ENCODE measurements at regions not wholly inside any gene's neighbourhood (a gene's known extent, or its start where the extent isn't known, plus 50 kb on each side); places are given as distances from the start of the nearest gene placed in this dataset.

DNA sequence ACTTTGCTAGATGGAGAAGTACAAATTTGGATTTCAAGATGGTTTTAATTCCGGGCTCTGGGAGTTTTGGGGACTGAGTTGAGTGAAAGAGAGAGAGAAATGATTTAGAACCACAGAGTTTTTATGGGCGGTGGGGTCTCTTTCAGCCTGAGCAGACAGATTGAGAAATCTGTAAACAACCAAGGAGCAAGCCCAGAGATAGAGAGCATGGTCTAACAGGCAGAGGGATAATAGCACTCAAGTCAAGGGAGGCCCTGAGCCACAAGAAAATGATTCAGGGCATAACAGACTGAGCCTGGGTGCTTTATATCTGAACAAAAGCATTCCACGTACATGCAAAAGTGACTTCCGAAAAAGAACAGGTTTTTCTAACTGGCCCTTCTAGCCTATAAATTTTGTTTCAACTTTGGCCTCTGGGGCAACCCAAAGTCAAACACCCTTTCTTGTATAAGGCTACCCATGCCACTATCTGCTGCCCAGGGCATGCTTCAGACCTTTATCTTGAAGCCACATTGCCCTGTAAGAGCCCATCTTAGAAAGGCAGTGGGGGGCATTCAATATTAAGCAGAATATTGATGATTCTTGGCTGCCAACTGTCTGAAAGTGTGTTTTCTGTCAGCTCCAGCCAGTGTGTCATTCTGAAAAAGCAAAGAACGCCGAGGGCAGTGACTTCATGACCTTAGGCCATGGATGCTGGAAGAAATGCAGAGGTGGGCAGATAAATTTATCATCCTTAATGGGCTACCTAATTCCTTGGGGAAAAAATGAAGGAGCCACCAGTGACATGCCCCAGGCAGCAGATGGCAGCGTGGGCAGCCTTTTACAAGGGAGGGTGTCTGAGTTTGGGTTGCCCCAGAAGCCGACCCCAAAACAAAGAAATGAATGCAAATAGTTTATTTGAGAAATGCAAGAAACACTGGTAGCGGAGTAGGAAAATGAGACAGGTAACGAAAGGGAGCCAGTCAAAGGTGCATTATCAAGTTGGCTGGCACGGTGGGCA, 637.6 kb downstream of the MID1IP1 start:
- TF ChIP-seq POLR2A (IDR thresholded peaks at IDR 0.05; ENCODE audit: low read depth, low read length) (no peak), POLR2AphosphoS5 (IDR thresholded peaks at IDR 0.05; ENCODE audit: low read depth, low read length) (no peak)

Measured in GM12892 (cell line).